ENCODE measurements at regions not wholly inside any gene's neighbourhood (a gene's known extent, or its start where the extent isn't known, plus 50 kb on each side); places are given as distances from the start of the nearest gene placed in this dataset.

GRCh38 chr3:44026220-44026865 lies 215.3 kb upstream of the TOPAZ1 start:
- no peak for DNase-seq

- DNase-seq, result no peak
Measured at GRCh38 chr3:44029100-44029499, 212.6 kb upstream of the TOPAZ1 start.

GRCh38 chr3:44030285-44030684 lies 211.4 kb upstream of the TOPAZ1 start:
- no peak for DNase-seq

- DNase-seq, result no peak
Measured at GRCh38 chr3:44030687-44031305, 210.9 kb upstream of the TOPAZ1 start.

- DNase-seq, result no peak
Measured at GRCh38 chr3:44031387-44032380, 210.0 kb upstream of the TOPAZ1 start.

- no peak for DNase-seq
Measured at GRCh38 chr3:44032487-44032886, 209.2 kb upstream of the TOPAZ1 start.

GRCh38 chr3:44033123-44033522 lies 208.6 kb upstream of the TOPAZ1 start:
- no peak for DNase-seq

- no peak for DNase-seq
Measured at GRCh38 chr3:44036850-44037249, 204.8 kb upstream of the TOPAZ1 start.

GRCh38 chr3:44039006-44039405 lies 202.7 kb upstream of the TOPAZ1 start:
- no peak for DNase-seq

- DNase-seq, result no peak
Measured at GRCh38 chr3:44041726-44042125, 200.0 kb upstream of the TOPAZ1 start.

GRCh38 chr3:44042772-44043171 lies 198.9 kb upstream of the TOPAZ1 start:
- DNase-seq, result no peak

- DNase-seq, result no peak
Measured at GRCh38 chr3:44045476-44046275, 196.0 kb upstream of the TOPAZ1 start.

GRCh38 chr3:44047796-44048195 lies 193.9 kb upstream of the TOPAZ1 start:
- DNase-seq, result no peak

GRCh38 chr3:44048196-44048924 lies 193.3 kb upstream of the TOPAZ1 start:
- DNase-seq, result no peak

- no peak for DNase-seq
Measured at GRCh38 chr3:44048949-44049348, 192.7 kb upstream of the TOPAZ1 start.

- no peak for DNase-seq
Measured at GRCh38 chr3:44050101-44050500, 191.6 kb upstream of the TOPAZ1 start.

- no peak for DNase-seq
Measured at GRCh38 chr3:44050867-44051266, 190.8 kb upstream of the TOPAZ1 start.

- DNase-seq, result no peak
Measured at GRCh38 chr3:44055951-44056350, 185.7 kb upstream of the TOPAZ1 start.

GRCh38 chr3:44056446-44057240 lies 185.0 kb upstream of the TOPAZ1 start:
- DNase-seq, result no peak

- DNase-seq, result peak; percentile 29 to 83
Measured at GRCh38 chr3:44058022-44058867, 183.4 kb upstream of the TOPAZ1 start.
